Thyroid gland (tissue), 4 donors: ENCODE measurements at regions not wholly inside any gene's neighbourhood (a gene's known extent, or its start where the extent isn't known, plus 50 kb on each side); places are given as distances from the start of the nearest gene placed in this dataset.

ENCODE experiments used
- POLR2A ChIP-seq, 2 donors: fragments of 450-650 bp; IDR thresholded peaks; one replicate each; pipeline ENCODE4 v1.6.1; 2017; ENCODE audit warnings: antibody characterized with exemption in 2 of 2, mild to moderate bottlenecking in 2 of 2, moderate library complexity in 1 of 2
- TF ChIP-seq, protein P1 (sequence below), 6 experiments: fragments of 200-600 bp in 3 of 6; fragments of 450-650 bp in 3 of 6; sonication (generic) in 3 of 6; IDR thresholded peaks; one replicate each; pipeline ENCODE4 v1.5.1; 2016 to 2019; ENCODE audit warnings: antibody characterized with exemption in 6 of 6, mild to moderate bottlenecking in 2 of 6, inconsistent platforms in 1 of 6, moderate library complexity in 1 of 6

GRCh38 chr7:13489386-13489785, 500.1 kb downstream of the ETV1 start:
- TF ChIP-seq, protein P1, sequence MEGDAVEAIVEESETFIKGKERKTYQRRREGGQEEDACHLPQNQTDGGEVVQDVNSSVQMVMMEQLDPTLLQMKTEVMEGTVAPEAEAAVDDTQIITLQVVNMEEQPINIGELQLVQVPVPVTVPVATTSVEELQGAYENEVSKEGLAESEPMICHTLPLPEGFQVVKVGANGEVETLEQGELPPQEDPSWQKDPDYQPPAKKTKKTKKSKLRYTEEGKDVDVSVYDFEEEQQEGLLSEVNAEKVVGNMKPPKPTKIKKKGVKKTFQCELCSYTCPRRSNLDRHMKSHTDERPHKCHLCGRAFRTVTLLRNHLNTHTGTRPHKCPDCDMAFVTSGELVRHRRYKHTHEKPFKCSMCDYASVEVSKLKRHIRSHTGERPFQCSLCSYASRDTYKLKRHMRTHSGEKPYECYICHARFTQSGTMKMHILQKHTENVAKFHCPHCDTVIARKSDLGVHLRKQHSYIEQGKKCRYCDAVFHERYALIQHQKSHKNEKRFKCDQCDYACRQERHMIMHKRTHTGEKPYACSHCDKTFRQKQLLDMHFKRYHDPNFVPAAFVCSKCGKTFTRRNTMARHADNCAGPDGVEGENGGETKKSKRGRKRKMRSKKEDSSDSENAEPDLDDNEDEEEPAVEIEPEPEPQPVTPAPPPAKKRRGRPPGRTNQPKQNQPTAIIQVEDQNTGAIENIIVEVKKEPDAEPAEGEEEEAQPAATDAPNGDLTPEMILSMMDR (IDR thresholded peaks at IDR 0.05) = no peak
- no peak for TF ChIP-seq POLR2A (IDR thresholded peaks at IDR 0.05)
